Cardiac fibroblast (primary cell): ENCODE measurements at regions not wholly inside any gene's neighbourhood (a gene's known extent, or its start where the extent isn't known, plus 50 kb on each side); places are given as distances from the start of the nearest gene placed in this dataset.

ENCODE experiments used
- DNase-seq, 2 donors: peaks; one replicate each; pipeline versions ENCODE4 v3.0.0 to v3.0.0-alpha.2; 2010; ENCODE audit warnings: low read depth in 2 of 2
- H3K4me3 ChIP-seq, 2 donors: replicated peaks in 1 of 2; 1 replicate in 1 of 2; 2 replicates in 1 of 2; pipeline ENCODE4 v1.5.1; 2011; ENCODE audit warnings: low read depth in 2 of 2, low read length in 2 of 2, mild to moderate bottlenecking in 2 of 2, moderate library complexity in 1 of 2
- CTCF ChIP-seq: IDR thresholded peaks from one replicate; pipeline ENCODE4 v1.5.1; 2011; ENCODE audit warnings: low read depth, mild to moderate bottlenecking, low read length, inconsistent platforms

GRCh38 chr6:170044836-170045562 is 245.9 kb downstream of the DLL1 start:
- DNase-seq, result no peak
- no peak for TF ChIP-seq CTCF
- H3K4me3 ChIP-seq, result no peak overlapping the region

DNA sequence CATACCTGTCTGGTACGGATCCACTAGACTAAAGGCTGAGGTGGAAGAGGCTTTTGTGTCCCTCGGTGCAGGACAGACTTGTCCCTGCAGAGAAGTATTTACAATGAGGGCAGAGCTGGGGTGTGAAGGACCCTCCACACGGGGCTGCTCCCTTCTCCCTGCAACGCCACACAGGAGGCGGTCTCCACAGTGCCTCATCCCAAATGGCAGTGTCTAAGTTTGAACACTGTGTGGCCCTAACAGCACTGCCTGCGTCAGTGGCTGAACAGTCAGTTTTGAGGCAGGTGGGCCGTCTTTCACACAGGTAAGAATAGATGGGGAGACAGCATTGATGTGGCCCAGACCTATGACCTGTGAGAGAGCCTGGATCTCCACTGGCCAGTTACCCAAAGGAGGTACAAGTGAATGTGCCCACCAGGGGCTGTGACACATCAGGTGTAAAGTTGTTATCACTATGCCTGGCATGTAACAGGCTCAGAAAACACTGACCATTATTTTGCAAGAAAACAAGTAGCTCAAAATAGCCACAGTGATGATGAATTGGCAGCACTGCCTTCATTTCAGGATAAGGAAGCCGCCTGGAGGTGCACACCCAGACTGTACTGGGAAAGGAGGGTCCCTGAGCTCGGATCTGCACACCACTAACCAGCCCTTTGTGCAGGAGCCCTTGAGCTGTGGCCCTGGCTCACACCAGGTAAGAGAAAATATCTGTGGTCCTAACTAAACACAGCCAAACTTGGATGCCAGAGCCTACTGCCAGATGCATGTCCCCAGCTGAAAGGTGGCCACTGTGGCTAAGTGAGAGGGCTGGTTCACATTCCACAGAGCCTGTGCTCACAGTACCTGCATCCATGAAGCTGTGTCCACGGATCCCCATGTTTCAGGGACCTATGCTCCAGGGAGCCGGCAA is 246.7 kb downstream of the DLL1 start:
- no peak for DNase-seq
- H3K4me3 ChIP-seq, result no peak overlapping the region
- TF ChIP-seq CTCF, result no peak

DNA sequence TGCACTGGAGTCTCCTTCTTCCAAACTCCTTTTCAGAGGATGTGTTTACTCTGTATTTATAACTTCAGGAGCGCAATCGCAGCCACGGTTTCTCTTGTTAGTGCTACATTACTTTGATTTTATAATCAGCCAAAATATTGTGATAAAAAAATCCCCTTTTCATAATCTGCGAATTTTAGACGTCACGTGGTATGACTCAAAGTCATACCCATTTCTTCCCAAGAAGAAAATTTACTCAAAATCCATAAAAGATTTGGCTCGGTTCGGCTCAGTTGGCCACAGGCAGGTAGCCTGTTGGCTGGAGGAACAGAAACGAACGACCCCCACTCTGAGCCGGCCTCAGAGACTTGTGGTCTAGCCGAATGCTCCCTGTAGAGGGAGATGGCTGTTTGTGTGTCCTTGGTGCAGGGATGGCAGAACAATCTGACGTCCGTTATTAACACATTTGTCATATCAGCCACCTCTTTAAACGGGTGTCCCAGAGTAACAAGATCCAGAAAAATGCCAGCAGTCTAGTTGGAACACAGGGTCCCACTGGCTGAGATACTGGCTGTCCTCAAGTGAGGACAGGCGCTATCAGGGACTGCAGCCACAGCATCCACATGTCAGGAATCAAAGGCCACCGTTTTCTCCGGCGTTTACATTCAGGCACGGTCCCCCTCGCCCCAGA is 247.6 kb downstream of the DLL1 start:
- no peak for DNase-seq
- no peak overlapping the region for H3K4me3 ChIP-seq
- TF ChIP-seq CTCF, result no peak

DNA sequence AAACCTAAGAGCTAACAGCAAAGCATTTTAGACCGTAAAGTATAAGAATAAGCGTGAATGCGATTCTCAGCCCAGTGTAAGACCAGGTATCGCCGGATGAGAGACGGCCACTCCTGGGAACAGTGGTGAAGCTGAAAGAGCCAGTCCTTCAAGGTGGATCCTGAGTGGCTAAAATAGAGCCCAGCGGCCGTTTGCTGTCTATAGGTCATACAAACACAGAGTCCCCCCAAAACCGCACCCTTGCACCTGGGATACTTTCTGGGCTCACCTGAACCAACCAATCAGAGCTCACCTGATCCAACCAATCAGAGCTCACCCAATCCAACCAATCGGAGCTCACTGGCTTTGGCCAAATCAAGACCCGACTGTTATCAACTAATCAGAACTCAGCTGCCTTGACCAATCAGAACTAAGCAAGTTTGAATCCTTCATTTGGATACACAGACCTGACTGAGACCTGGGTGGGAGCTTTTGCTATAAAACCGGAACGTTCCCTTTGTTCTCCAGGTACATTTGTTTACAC is 248.2 kb downstream of the DLL1 start:
- no peak overlapping the region for H3K4me3 ChIP-seq
- DNase-seq, result no peak
- no peak for TF ChIP-seq CTCF

DNA sequence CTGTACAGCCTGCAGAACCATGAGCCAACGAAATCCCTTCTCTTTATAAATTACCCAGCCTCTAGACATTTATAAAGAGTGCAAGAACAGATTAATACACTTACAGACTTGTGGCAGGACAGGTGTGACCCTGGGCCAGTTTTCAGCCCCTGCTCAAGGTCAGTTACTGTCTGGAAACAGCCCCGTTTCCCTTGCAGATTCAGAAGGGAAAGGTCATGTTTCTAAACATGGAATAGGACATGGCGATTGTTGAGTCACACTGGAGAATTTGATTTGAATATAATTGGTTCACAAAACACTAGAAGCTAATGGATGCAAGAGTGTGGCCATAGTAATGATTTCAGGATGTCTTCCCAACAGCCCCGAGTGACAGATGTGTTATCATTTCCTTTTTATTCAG is 248.8 kb downstream of the DLL1 start:
- no peak overlapping the region for H3K4me3 ChIP-seq
- TF ChIP-seq CTCF, result no peak
- no peak for DNase-seq

- DNase-seq, result no peak
- no peak for TF ChIP-seq CTCF
- no peak overlapping the region for H3K4me3 ChIP-seq
Measured at GRCh38 chr6:170041526-170041925, 249.4 kb downstream of the DLL1 start.
